NB4 (cell line): ENCODE measurements at regions not wholly inside any gene's neighbourhood (a gene's known extent, or its start where the extent isn't known, plus 50 kb on each side); places are given as distances from the start of the nearest gene placed in this dataset.

Experiments
- DNase-seq: peaks from one replicate; pipeline ENCODE4 v3.0.0; 2010; ENCODE audit warnings: low read depth
- H3K4me3 ChIP-seq: one replicate; pipeline ENCODE4 v1.5.1; 2011; ENCODE audit warnings: mild to moderate bottlenecking, low read depth, low read length, moderate library complexity
- MAX ChIP-seq: IDR thresholded peaks from 2 replicates; pipeline ENCODE4 v1.6.1; 2011; ENCODE audit warnings: low read depth, low read length
- MYC ChIP-seq: IDR thresholded peaks from 2 replicates; pipeline ENCODE4 v1.6.1; 2011; ENCODE audit warnings: low read depth, low read length
- POLR2A ChIP-seq: IDR thresholded peaks from 2 replicates; pipeline ENCODE4 v1.6.1; 2011; ENCODE audit warnings: mild to moderate bottlenecking; ENCODE audit not compliant: insufficient read length; ENCODE audit errors: extremely low read depth
- TF ChIP-seq, protein P1 (sequence below): IDR thresholded peaks from one replicate; pipeline ENCODE4 v1.5.1; 2012; ENCODE audit warnings: low read depth, low read length

DNA sequence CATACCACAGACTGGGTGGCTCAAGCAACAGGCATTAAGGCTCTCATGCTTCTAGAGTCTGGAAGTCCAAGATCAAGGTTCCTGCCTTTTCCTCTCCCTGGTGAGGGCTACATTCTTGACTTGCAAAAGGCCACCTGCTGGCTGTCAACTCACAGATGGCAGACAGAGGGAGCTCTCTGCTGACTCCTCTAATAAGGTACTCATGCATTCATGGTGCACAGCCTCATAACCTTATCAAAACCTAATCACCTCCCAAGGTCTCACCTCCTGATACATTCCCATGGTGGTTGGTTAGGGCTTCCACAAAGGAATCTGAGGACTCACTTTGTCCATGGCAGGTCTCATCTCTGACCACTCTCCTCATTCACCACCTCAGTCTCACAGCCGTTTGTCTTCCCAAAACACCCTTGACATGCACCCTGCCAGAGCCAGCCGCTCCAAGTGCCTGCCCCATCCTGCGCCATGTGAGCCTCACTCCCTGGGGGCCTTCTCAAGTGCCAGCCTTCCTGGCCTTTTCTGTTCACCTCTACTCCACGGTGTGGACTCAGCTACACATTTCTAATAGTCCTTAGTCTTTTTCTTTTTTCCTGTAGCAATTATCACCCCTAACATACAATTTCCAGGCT, 400.3 kb upstream of the ADARB2 start:
- peak; percentile 14 for DNase-seq
- no peak overlapping the region for H3K4me3 ChIP-seq
- no peak for TF ChIP-seq POLR2A
- TF ChIP-seq, protein P1, sequence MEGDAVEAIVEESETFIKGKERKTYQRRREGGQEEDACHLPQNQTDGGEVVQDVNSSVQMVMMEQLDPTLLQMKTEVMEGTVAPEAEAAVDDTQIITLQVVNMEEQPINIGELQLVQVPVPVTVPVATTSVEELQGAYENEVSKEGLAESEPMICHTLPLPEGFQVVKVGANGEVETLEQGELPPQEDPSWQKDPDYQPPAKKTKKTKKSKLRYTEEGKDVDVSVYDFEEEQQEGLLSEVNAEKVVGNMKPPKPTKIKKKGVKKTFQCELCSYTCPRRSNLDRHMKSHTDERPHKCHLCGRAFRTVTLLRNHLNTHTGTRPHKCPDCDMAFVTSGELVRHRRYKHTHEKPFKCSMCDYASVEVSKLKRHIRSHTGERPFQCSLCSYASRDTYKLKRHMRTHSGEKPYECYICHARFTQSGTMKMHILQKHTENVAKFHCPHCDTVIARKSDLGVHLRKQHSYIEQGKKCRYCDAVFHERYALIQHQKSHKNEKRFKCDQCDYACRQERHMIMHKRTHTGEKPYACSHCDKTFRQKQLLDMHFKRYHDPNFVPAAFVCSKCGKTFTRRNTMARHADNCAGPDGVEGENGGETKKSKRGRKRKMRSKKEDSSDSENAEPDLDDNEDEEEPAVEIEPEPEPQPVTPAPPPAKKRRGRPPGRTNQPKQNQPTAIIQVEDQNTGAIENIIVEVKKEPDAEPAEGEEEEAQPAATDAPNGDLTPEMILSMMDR: peak; percentile 32

DNA sequence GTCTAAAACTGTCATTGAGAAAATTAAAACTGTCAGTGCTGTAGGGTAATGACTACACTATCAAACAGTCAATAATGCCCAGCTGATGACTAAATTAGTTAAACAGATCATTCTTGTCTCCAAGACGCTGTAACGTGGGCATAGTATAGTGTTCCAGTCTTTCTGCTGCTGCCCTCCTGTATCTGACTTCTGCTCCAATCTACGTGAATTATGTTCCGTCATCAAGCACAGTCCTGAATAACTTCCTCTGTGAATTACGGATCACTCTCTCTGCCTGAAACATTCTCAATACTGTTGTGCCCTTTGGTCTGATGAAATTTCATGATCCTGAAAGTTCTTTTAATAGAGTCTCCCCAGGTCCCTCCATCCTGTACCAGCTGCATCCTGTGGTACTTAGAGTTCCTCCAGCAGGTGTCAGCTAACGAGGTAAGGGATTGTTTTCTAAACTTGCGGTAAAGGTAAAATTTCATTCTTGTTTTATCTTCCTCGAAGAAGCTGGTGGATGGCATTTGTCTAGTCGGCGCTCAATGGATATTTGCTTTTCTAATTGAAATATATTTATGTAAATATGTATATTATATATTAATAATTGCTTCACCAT, 393.5 kb upstream of the ADARB2 start:
- no peak overlapping the region for H3K4me3 ChIP-seq
- TF ChIP-seq MAX (no peak), POLR2A (no peak), MYC (no peak)
- TF ChIP-seq, protein P1: no peak
- no peak for DNase-seq

DNA sequence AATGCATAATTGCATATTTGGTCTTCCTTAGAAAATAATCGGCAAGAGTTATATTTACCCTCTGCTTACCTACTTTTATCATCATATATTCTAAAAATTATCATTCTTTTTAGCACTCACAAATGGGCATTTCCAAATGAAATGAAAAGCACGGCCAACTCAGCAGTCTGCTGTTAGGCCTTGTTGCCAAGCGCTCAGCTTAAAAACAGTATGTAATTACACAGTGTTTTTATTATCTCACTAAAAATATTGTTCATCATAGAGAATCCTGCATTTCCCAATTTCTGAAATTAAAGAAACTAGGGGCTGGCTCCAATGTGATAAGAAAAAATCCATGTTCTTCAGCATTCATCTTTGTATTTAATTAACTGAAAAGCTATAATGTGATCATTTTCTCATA, 391.7 kb upstream of the ADARB2 start:
- TF ChIP-seq, protein P1: no peak
- no peak for TF ChIP-seq POLR2A
- TF ChIP-seq MAX: no peak
- no peak for TF ChIP-seq MYC
- no peak for DNase-seq

DNA sequence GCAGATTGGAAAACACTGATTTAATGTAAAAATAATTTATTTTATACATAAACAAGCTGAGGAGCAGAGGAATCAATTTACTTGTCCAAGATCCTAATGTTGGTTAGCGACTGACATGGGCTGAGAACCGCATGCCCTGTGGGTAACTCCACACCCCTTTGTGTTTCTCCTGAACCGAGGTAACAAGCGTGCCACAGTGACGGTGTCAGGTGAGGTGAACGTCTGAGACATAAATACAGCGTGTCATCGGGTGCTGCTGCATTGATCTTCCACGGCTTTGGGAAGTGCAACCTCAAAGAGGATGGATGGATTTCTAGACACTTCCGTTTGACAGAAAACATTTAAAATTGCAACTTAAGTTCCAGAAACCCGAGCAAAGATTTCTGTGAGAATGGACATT, 386.8 kb upstream of the ADARB2 start:
- no peak for DNase-seq
- TF ChIP-seq MYC (no peak), POLR2A (no peak), MAX (no peak)
- TF ChIP-seq, protein P1: no peak
- no peak overlapping the region for H3K4me3 ChIP-seq

More for the DNA sequence above, 391.7 kb upstream of the ADARB2 start:
- H3K4me3 ChIP-seq: no peak overlapping the region

- DNase-seq: no peak
- no peak for TF ChIP-seq POLR2A
- TF ChIP-seq, protein P1: no peak
- TF ChIP-seq MAX: no peak
- TF ChIP-seq MYC: no peak
- H3K4me3 ChIP-seq: no peak overlapping the region
These were observed 385.3 kb upstream of the ADARB2 start for GRCh38 chr10:2122431-2123124.
